HCT116 (cell line): ENCODE measurements at regions not wholly inside any gene's neighbourhood (a gene's known extent, or its start where the extent isn't known, plus 50 kb on each side); places are given as distances from the start of the nearest gene placed in this dataset.

Experiments used
- ATAC-seq: fragments of 200-7000 bp; cut with Tn5 transposase; 2 replicates; pipeline ENCODE4 v1.9.1; 2020; ENCODE audit warnings: mild to moderate bottlenecking, moderate library complexity
- BruUV-seq: library from RNA; stranded (reverse); fragments of 400-500 nt; replicated peaks from 2 replicates; lab custom pipeline; 2021; lab: Mats Ljungman, UMichigan
- CTCF ChIA-PET: fragments of 300-600 bp; sonication (Branson Sonifier 250); formaldehyde crosslinking; loops from one replicate; lab custom pipeline; 2021; ENCODE audit warnings: antibody characterized with exemption; lab: Charles Lee
- POLR2A ChIA-PET: fragments of 300-600, 350-600 bp; sonication (Branson Sonifier 250); formaldehyde crosslinking; loops from one replicate; lab custom pipeline; 2021; ENCODE audit warnings: antibody characterized with exemption; lab: Charles Lee
- RAD21 ChIA-PET, 2 experiments: fragments of 300-600 bp; sonication (Branson Sonifier 250); formaldehyde crosslinking; loops; one replicate each; lab custom pipeline; 2023; ENCODE audit warnings: low total read pairs in 2 of 2; ENCODE audit not compliant: uncharacterized antibody in 2 of 2, unreplicated experiment in 2 of 2, low non-redundant PET in 1 of 2; lab: Charles Lee
- DNase-seq: peaks from one replicate; pipeline ENCODE4 v3.0.0-alpha.2; 2010; ENCODE audit warnings: low read depth, low spot score
- H2AFZ ChIP-seq: fragments of 200-600 bp; shearing (Covaris generic), sonication (generic); 2 replicates; pipeline ENCODE4 v1.6.1; 2017; ENCODE audit warnings: low read depth, mixed run types, mixed read lengths, antibody characterized with exemption, low read length; ENCODE audit not compliant: poor library complexity, severe bottlenecking
- H3K27ac ChIP-seq: 2 replicates; pipeline ENCODE4 v1.5.1; 2012; ENCODE audit warnings: low read depth, low read length
- H3K27me3 ChIP-seq: fragments of 200-600 bp; sonication (generic); 2 replicates; pipeline ENCODE4 v1.6.1; 2016; ENCODE audit warnings: mixed run types, low read length, mixed read lengths; ENCODE audit not compliant: insufficient read depth
- H3K36me3 ChIP-seq, 2 experiments: fragments of 200-500 bp in 1 of 2; fragments of 200-600 bp in 1 of 2; sonication (Bioruptor generic) in 1 of 2; sonication (generic) in 1 of 2; 2 replicates each; pipeline versions ENCODE4 v1.5.1 to v1.6.1; 2014 to 2016; ENCODE audit warnings: low read length in 2 of 2, inconsistent platforms in 1 of 2, mixed read lengths in 1 of 2, mixed run types in 1 of 2; ENCODE audit not compliant: insufficient read depth in 2 of 2, control insufficient read depth in 1 of 2
- H3K4me1 ChIP-seq, 2 experiments: fragments of 200-600 bp in 1 of 2; sonication (generic) in 1 of 2; 2 replicates each; pipeline versions ENCODE4 v1.5.1 to v1.6.1; 2012 to 2017; ENCODE audit warnings: low read length in 2 of 2, inconsistent platforms in 1 of 2, mild to moderate bottlenecking in 1 of 2, mixed read lengths in 1 of 2, mixed run types in 1 of 2, moderate library complexity in 1 of 2; ENCODE audit not compliant: insufficient read depth in 2 of 2, control insufficient read depth in 1 of 2
- H3K4me2 ChIP-seq: fragments of 200-600 bp; sonication (generic); 2 replicates; pipeline ENCODE4 v1.6.1; 2017; ENCODE audit warnings: mixed run types, low read length, mixed read lengths
- H3K4me3 ChIP-seq, 2 experiments: fragments of 200-600 bp in 1 of 2; sonication (generic) in 1 of 2; replicated peaks in 1 of 2; 2 replicates each; pipeline ENCODE4 v1.5.1; 2011 to 2016; ENCODE audit warnings: low read length in 2 of 2, control low read depth in 1 of 2, low read depth in 1 of 2, mild to moderate bottlenecking in 1 of 2, mixed read lengths in 1 of 2, mixed run types in 1 of 2
- H3K79me2 ChIP-seq: fragments of 200-600 bp; sonication (generic); 2 replicates; pipeline ENCODE4 v1.6.1; 2017; ENCODE audit warnings: mild to moderate bottlenecking, mixed run types, low read length, moderate library complexity, mixed read lengths; ENCODE audit not compliant: insufficient read depth
- H3K9ac ChIP-seq: fragments of 200-600 bp; sonication (generic); 2 replicates; pipeline ENCODE4 v1.6.1; 2016; ENCODE audit warnings: low read length, mixed read lengths
- H3K9me2 ChIP-seq: fragments of 200-600 bp; sonication (generic), shearing (Covaris generic); 2 replicates; pipeline ENCODE4 v1.6.1; 2017; ENCODE audit warnings: mixed run types, mild to moderate bottlenecking, moderate library complexity; ENCODE audit not compliant: insufficient read depth
- H3K9me3 ChIP-seq, 2 experiments: fragments of 200-500 bp in 1 of 2; fragments of 200-600 bp in 1 of 2; sonication (Bioruptor generic) in 1 of 2; sonication (generic) in 1 of 2; 2 replicates each; pipeline ENCODE4 v1.6.1; 2014 to 2017; ENCODE audit warnings: low read length in 2 of 2, mixed read lengths in 2 of 2, inconsistent platforms in 1 of 2, low read depth in 1 of 2, mild to moderate bottlenecking in 1 of 2, mixed run types in 1 of 2, moderate library complexity in 1 of 2; ENCODE audit not compliant: control insufficient read depth in 1 of 2, insufficient read depth in 1 of 2
- H4K20me1 ChIP-seq: fragments of 200-600 bp; sonication (generic), shearing (Covaris generic); 2 replicates; pipeline ENCODE4 v1.6.1; 2017; ENCODE audit warnings: mixed run types, mild to moderate bottlenecking, moderate library complexity; ENCODE audit not compliant: insufficient read depth
- EZH2 ChIP-seq: fragments of 200-600 bp; sonication (generic); IDR thresholded peaks from 2 replicates; pipeline ENCODE4 v1.6.1; 2017; ENCODE audit warnings: antibody characterized with exemption, mixed run types
- EZH2phosphoT487 ChIP-seq: fragments of 200-600 bp; IDR thresholded peaks from 2 replicates; pipeline ENCODE4 v1.6.1; 2018; ENCODE audit warnings: antibody characterized with exemption, borderline replicate concordance
- POLR2A ChIP-seq: IDR thresholded peaks from 2 replicates; pipeline ENCODE4 v1.7.0; 2011; ENCODE audit warnings: borderline replicate concordance; ENCODE audit not compliant: insufficient read depth, insufficient read length; ENCODE audit errors: extremely low read depth
- SIN3A ChIP-seq: IDR thresholded peaks from 2 replicates; pipeline ENCODE4 v1.6.1; 2012; ENCODE audit warnings: low read depth
- SP1 ChIP-seq: IDR thresholded peaks from 2 replicates; pipeline ENCODE4 v1.6.1; 2012; ENCODE audit warnings: low read depth
- SRF ChIP-seq: IDR thresholded peaks from 2 replicates; pipeline ENCODE4 v1.6.1; 2012; ENCODE audit warnings: low read depth
- YY1 ChIP-seq: IDR thresholded peaks from 2 replicates; pipeline ENCODE4 v1.6.1; 2011; ENCODE audit warnings: low read length, low read depth, moderate library complexity, mild to moderate bottlenecking; ENCODE audit not compliant: insufficient replicate concordance; ENCODE audit errors: extremely low read depth
- ZFX ChIP-seq: fragments of 450-650 bp; IDR thresholded peaks from 2 replicates; pipeline ENCODE4 v1.6.1; 2017
- intact Hi-C: fragments of 100-400 bp; cut with micrococcal nuclease; formaldehyde crosslinking; loops from 2 replicates; pipeline ENCODE4 v1.10.0; 2022
- TF ChIP-seq, protein P1 (sequence below): IDR thresholded peaks from 2 replicates; pipeline ENCODE4 v1.6.1; 2012
- TF ChIP-seq, protein P2 (sequence below): IDR thresholded peaks from 2 replicates; pipeline ENCODE4 v1.6.1; 2012; ENCODE audit warnings: low read depth
- TF ChIP-seq, protein P3 (sequence below), 3 experiments: fragments of 200-600 bp in 1 of 3; sonication (generic) in 1 of 3; IDR thresholded peaks in 2 of 3; conservative IDR thresholded peaks in 1 of 3; 2 replicates each; pipeline ENCODE4 v1.5.1; 2012 to 2017; ENCODE audit warnings: low read depth in 2 of 3, low read length in 2 of 3, antibody characterized with exemption in 1 of 3, borderline replicate concordance in 1 of 3, control low read depth in 1 of 3, mild to moderate bottlenecking in 1 of 3, mixed read lengths in 1 of 3, mixed run types in 1 of 3, moderate library complexity in 1 of 3; ENCODE audit not compliant: insufficient read depth in 1 of 3
- TF ChIP-seq, protein P4 (sequence below): IDR thresholded peaks from 2 replicates; pipeline ENCODE4 v1.6.1; 2012
- TF ChIP-seq, protein P5 (sequence below): IDR thresholded peaks from 2 replicates; pipeline ENCODE4 v1.6.1; 2011; ENCODE audit warnings: mild to moderate bottlenecking, low read length, moderate library complexity; ENCODE audit not compliant: insufficient replicate concordance; ENCODE audit errors: extremely low read depth

DNA sequence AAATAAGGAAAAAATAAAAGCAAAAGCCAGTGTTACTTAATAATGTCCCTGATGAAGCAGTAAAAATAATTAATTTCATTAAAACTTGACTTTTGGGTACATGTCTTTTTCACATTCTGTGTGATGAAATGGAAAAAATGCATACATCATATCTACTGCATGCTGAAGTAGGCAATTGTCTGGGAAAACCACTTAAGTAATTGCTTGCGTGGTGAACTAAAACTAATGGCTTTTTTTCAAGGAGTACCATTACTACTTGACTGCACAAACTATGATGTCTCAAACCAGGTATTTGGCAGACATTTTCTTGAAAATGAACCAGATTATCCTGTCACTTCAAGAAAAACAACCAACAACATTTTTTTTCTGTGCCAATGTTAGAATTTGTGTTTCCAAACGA, 91.3 kb upstream of the AKIRIN2 start:
- peaks cover 2 to 18% of the 10 kb centered on the region in 2 experiments; a peak in 2 of 4 replicates for H3K4me1 ChIP-seq
- H3K36me3 ChIP-seq = no peaks in the 10 kb centered on the region
- H2AFZ ChIP-seq = no peak overlapping the region
- ChIA-PET RAD21 (no interaction called here), CTCF (no interaction called here), POLR2A (no interaction called here)
- H3K27me3 ChIP-seq = no peaks in the 10 kb centered on the region
- intact Hi-C loops = loop anchor here (10.0 kb wide), 2 partner anchors 399 to 649 kb away; no protein-coding TSS in a partner anchor
- H3K4me2 ChIP-seq = no peak overlapping the region
- BruUV-seq = no TSS peak
- no peak for TF ChIP-seq ZFX
- no peak for TF ChIP-seq SP1
- TF ChIP-seq EZH2 = no peak
- TF ChIP-seq POLR2A = no peak
- no peak for TF ChIP-seq SRF
- TF ChIP-seq, protein P1, sequence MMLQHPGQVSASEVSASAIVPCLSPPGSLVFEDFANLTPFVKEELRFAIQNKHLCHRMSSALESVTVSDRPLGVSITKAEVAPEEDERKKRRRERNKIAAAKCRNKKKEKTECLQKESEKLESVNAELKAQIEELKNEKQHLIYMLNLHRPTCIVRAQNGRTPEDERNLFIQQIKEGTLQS = no peak
- no peak for TF ChIP-seq EZH2phosphoT487
- TF ChIP-seq, protein P2, sequence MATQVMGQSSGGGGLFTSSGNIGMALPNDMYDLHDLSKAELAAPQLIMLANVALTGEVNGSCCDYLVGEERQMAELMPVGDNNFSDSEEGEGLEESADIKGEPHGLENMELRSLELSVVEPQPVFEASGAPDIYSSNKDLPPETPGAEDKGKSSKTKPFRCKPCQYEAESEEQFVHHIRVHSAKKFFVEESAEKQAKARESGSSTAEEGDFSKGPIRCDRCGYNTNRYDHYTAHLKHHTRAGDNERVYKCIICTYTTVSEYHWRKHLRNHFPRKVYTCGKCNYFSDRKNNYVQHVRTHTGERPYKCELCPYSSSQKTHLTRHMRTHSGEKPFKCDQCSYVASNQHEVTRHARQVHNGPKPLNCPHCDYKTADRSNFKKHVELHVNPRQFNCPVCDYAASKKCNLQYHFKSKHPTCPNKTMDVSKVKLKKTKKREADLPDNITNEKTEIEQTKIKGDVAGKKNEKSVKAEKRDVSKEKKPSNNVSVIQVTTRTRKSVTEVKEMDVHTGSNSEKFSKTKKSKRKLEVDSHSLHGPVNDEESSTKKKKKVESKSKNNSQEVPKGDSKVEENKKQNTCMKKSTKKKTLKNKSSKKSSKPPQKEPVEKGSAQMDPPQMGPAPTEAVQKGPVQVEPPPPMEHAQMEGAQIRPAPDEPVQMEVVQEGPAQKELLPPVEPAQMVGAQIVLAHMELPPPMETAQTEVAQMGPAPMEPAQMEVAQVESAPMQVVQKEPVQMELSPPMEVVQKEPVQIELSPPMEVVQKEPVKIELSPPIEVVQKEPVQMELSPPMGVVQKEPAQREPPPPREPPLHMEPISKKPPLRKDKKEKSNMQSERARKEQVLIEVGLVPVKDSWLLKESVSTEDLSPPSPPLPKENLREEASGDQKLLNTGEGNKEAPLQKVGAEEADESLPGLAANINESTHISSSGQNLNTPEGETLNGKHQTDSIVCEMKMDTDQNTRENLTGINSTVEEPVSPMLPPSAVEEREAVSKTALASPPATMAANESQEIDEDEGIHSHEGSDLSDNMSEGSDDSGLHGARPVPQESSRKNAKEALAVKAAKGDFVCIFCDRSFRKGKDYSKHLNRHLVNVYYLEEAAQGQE = no peak
- TF ChIP-seq, protein P3, sequence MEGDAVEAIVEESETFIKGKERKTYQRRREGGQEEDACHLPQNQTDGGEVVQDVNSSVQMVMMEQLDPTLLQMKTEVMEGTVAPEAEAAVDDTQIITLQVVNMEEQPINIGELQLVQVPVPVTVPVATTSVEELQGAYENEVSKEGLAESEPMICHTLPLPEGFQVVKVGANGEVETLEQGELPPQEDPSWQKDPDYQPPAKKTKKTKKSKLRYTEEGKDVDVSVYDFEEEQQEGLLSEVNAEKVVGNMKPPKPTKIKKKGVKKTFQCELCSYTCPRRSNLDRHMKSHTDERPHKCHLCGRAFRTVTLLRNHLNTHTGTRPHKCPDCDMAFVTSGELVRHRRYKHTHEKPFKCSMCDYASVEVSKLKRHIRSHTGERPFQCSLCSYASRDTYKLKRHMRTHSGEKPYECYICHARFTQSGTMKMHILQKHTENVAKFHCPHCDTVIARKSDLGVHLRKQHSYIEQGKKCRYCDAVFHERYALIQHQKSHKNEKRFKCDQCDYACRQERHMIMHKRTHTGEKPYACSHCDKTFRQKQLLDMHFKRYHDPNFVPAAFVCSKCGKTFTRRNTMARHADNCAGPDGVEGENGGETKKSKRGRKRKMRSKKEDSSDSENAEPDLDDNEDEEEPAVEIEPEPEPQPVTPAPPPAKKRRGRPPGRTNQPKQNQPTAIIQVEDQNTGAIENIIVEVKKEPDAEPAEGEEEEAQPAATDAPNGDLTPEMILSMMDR (IDR thresholded peaks at IDR 0.05 in 2 of 3, conservative IDR thresholded peaks at IDR 0.05 in 1 of 3; ENCODE audit: borderline replicate concordance in 1 of 3, insufficient read depth in 1 of 3, low read depth in 2 of 3, low read length in 2 of 3) = no peak
- TF ChIP-seq, protein P4, sequence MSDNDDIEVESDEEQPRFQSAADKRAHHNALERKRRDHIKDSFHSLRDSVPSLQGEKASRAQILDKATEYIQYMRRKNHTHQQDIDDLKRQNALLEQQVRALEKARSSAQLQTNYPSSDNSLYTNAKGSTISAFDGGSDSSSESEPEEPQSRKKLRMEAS = no peak
- no peak for TF ChIP-seq YY1
- TF ChIP-seq, protein P5, sequence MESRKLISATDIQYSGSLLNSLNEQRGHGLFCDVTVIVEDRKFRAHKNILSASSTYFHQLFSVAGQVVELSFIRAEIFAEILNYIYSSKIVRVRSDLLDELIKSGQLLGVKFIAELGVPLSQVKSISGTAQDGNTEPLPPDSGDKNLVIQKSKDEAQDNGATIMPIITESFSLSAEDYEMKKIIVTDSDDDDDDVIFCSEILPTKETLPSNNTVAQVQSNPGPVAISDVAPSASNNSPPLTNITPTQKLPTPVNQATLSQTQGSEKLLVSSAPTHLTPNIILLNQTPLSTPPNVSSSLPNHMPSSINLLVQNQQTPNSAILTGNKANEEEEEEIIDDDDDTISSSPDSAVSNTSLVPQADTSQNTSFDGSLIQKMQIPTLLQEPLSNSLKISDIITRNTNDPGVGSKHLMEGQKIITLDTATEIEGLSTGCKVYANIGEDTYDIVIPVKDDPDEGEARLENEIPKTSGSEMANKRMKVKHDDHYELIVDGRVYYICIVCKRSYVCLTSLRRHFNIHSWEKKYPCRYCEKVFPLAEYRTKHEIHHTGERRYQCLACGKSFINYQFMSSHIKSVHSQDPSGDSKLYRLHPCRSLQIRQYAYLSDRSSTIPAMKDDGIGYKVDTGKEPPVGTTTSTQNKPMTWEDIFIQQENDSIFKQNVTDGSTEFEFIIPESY = no peak
- no peak for TF ChIP-seq SIN3A
- H3K9me2 ChIP-seq = no peaks in the 10 kb centered on the region
- H3K4me3 ChIP-seq = no peak overlapping the region
- no peaks in the 10 kb centered on the region for H3K9me3 ChIP-seq
- H3K27ac ChIP-seq = no peak overlapping the region
- no peaks in the 10 kb centered on the region for H4K20me1 ChIP-seq
- H3K79me2 ChIP-seq = no peaks in the 10 kb centered on the region
- H3K9ac ChIP-seq = no peak overlapping the region
- no peak for DNase-seq
- ATAC-seq = no peak
